DOHH2 (cell line): ENCODE measurements at regions not wholly inside any gene's neighbourhood (a gene's known extent, or its start where the extent isn't known, plus 50 kb on each side); places are given as distances from the start of the nearest gene placed in this dataset.

Experiments
- H3F3A ChIP-seq: fragments of 200-600 bp; sonication (generic), shearing (Covaris generic); 2 replicates; pipeline ENCODE4 v1.6.0; 2016; ENCODE audit warnings: antibody characterized with exemption, mild to moderate bottlenecking; ENCODE audit not compliant: control insufficient read depth, insufficient read depth
- H3K27ac ChIP-seq: fragments of 200-600 bp; sonication (generic); 2 replicates; pipeline ENCODE4 v1.5.1; 2014; ENCODE audit warnings: low read depth, mild to moderate bottlenecking, low read length, moderate library complexity
- H3K27me3 ChIP-seq: fragments of 200-600 bp; sonication (generic); 2 replicates; pipeline ENCODE4 v1.6.1; 2014; ENCODE audit warnings: mild to moderate bottlenecking, low read length, mixed read lengths; ENCODE audit not compliant: control insufficient read depth
- H3K36me3 ChIP-seq: fragments of 200-600 bp; sonication (generic); 2 replicates; pipeline ENCODE4 v1.6.1; 2014; ENCODE audit warnings: mild to moderate bottlenecking, low read length, moderate library complexity, mixed read lengths; ENCODE audit not compliant: control insufficient read depth
- H3K4me1 ChIP-seq: fragments of 200-600 bp; sonication (generic); 2 replicates; pipeline ENCODE4 v1.6.1; 2014; ENCODE audit warnings: mild to moderate bottlenecking, low read length, mixed read lengths; ENCODE audit not compliant: control insufficient read depth
- H3K4me2 ChIP-seq: fragments of 200-600 bp; sonication (generic); 2 replicates; pipeline ENCODE4 v1.6.0; 2014; ENCODE audit warnings: mild to moderate bottlenecking, low read length, moderate library complexity
- H3K4me3 ChIP-seq: fragments of 200-600 bp; sonication (generic); 2 replicates; pipeline ENCODE4 v1.5.1; 2014; ENCODE audit warnings: mild to moderate bottlenecking, low read length, mixed read lengths
- H3K79me2 ChIP-seq: fragments of 200-600 bp; sonication (generic); 2 replicates; pipeline ENCODE4 v1.6.1; 2014; ENCODE audit warnings: mild to moderate bottlenecking, low read length, mixed read lengths; ENCODE audit not compliant: control insufficient read depth
- H3K9me2 ChIP-seq: fragments of 200-600 bp; sonication (generic); replicated peaks from 2 replicates; pipeline ENCODE4 v1.6.1; 2014; ENCODE audit warnings: mild to moderate bottlenecking, low read length, mixed read lengths; ENCODE audit not compliant: control insufficient read depth
- H3K9me3 ChIP-seq: fragments of 200-600 bp; sonication (generic); 2 replicates; pipeline ENCODE4 v1.6.1; 2014; ENCODE audit warnings: antibody characterized with exemption, low read length, mixed read lengths; ENCODE audit not compliant: control insufficient read depth, insufficient read depth
- H4K20me1 ChIP-seq: fragments of 200-600 bp; sonication (generic); 2 replicates; pipeline ENCODE4 v1.6.0; 2014; ENCODE audit warnings: low read depth, mild to moderate bottlenecking, antibody characterized with exemption, low read length, moderate library complexity; ENCODE audit not compliant: control insufficient read depth, insufficient read depth
- EZH2phosphoT487 ChIP-seq: fragments of 200-600 bp; sonication (generic); IDR thresholded peaks from 2 replicates; pipeline ENCODE4 v1.6.1; 2017; ENCODE audit warnings: borderline replicate concordance, mild to moderate bottlenecking, antibody characterized with exemption, low read length, moderate library complexity, mixed read lengths
- TF ChIP-seq, protein P1 (sequence below): fragments of 200-600 bp; sonication (generic); IDR thresholded peaks from one replicate; pipeline ENCODE4 v1.5.1; 2014; ENCODE audit warnings: antibody characterized with exemption, mild to moderate bottlenecking, low read depth, low read length; ENCODE audit not compliant: poor library complexity, severe bottlenecking

DNA sequence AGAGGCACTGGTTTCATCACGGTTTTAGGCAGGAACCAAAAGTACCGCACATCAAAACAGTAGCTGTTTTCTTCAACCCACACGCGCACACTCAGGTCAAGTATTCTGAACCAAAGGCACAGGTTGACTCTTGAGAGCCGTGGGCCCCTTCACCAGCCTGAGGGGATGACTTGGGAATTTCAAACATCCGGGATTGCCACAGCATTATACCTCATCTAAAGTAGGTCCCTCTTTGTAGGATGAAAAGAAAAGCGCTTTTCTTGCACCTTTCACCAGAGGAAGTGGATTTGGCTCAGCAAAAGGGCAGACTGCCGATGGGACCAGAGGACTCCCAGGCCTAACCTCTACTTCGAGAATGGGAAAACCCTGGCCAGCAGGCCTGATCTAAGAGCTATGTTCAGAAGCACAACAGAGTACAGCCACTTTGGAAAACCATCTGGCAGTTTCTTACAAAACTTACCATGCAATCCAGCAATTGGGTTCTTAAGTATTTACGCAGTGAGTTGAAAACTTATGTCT lies 88.2 kb upstream of the PROK2 start:
- Histone ChIP-seq H3K79me2 (no peaks in the 10 kb centered on the region), H3K9me2 (no peaks in the 10 kb centered on the region), H3F3A (no peaks in the 10 kb centered on the region), H3K27me3 (peaks cover 58% of the 10 kb centered on the region), H3K36me3 (no peaks in the 10 kb centered on the region), H4K20me1 (0 out of 2 replicates have a peak, but pooled peaks cover 4% of the 10 kb centered on the region), H3K9me3 (no peaks in the 10 kb centered on the region), H3K27ac (no peak overlapping the region), H3K4me1 (peaks cover 11% of the 10 kb centered on the region), H3K4me2 (no peak overlapping the region), H3K4me3 (no peak overlapping the region)
- no peak for TF ChIP-seq EZH2phosphoT487
- TF ChIP-seq, protein P1, sequence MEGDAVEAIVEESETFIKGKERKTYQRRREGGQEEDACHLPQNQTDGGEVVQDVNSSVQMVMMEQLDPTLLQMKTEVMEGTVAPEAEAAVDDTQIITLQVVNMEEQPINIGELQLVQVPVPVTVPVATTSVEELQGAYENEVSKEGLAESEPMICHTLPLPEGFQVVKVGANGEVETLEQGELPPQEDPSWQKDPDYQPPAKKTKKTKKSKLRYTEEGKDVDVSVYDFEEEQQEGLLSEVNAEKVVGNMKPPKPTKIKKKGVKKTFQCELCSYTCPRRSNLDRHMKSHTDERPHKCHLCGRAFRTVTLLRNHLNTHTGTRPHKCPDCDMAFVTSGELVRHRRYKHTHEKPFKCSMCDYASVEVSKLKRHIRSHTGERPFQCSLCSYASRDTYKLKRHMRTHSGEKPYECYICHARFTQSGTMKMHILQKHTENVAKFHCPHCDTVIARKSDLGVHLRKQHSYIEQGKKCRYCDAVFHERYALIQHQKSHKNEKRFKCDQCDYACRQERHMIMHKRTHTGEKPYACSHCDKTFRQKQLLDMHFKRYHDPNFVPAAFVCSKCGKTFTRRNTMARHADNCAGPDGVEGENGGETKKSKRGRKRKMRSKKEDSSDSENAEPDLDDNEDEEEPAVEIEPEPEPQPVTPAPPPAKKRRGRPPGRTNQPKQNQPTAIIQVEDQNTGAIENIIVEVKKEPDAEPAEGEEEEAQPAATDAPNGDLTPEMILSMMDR = no peak

DNA sequence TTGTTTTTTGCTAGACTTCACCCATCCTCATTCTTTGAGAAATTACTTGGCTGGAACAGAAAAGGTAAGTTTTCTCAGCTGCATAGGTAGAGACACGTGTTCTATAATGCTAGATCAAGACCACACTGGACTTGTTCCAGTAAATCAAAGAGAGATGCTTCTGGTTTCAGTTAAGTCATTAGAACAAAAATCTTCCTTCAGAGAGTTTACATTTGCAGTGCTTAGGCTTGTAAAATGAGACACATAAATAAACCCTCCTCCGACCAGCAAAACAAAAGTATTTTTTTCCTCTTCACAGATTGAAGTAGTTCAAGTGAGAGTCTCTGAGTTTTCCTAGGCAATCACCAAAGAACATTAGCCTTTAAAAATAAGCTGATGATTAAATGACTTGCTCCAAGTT lies 87.3 kb upstream of the PROK2 start:
- no peak overlapping the region for H3K4me2 ChIP-seq

DNA sequence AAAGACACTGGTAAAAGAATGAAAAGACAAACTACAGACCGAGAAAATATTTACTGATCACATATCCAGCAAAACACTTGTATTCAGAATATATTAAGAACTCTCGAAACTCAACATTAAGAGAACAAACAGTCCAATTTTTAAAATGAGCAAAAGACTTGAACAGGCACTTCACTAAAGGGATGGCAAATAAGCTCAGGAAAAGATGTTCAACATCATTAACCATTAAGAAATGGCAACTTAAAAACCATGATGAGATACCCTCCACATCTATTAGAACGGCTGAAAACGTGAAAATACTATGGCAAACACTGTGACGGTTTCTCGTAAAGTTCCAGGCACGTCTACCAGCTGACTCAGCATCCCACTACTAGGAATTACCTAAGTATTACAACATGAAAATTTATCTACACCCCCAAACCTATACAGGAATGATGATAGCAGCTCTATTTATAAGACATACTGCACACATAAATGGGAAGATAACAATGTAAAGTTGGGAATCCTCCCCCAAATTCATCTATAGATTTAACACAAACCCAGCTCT lies 86.1 kb upstream of the PROK2 start:
- no peaks in the 10 kb centered on the region for H3F3A ChIP-seq
- H3K27me3 ChIP-seq = peaks cover 47% of the 10 kb centered on the region
- H3K27ac ChIP-seq = no peak overlapping the region
- no peaks in the 10 kb centered on the region for H3K36me3 ChIP-seq
- no peaks in the 10 kb centered on the region for H3K9me3 ChIP-seq
- TF ChIP-seq EZH2phosphoT487 = no peak
- TF ChIP-seq, protein P1 = no peak
- no peaks in the 10 kb centered on the region for H3K79me2 ChIP-seq
- no peak overlapping the region for H3K4me2 ChIP-seq
- H3K4me1 ChIP-seq = peaks cover 11% of the 10 kb centered on the region
- H3K4me3 ChIP-seq = no peak overlapping the region
- 0 out of 2 replicates have a peak, but pooled peaks cover 4% of the 10 kb centered on the region for H4K20me1 ChIP-seq
- no peaks in the 10 kb centered on the region for H3K9me2 ChIP-seq

More for the DNA sequence above, 87.3 kb upstream of the PROK2 start:
- H3F3A ChIP-seq = no peaks in the 10 kb centered on the region
- H3K27me3 ChIP-seq = peaks cover 51% of the 10 kb centered on the region
- no peaks in the 10 kb centered on the region for H3K79me2 ChIP-seq
- no peaks in the 10 kb centered on the region for H3K36me3 ChIP-seq
- H3K9me3 ChIP-seq = no peaks in the 10 kb centered on the region
- H3K4me1 ChIP-seq = peaks cover 11% of the 10 kb centered on the region
- H4K20me1 ChIP-seq = 0 out of 2 replicates have a peak, but pooled peaks cover 4% of the 10 kb centered on the region
- no peak overlapping the region for H3K27ac ChIP-seq
- H3K4me3 ChIP-seq = no peak overlapping the region
- TF ChIP-seq EZH2phosphoT487 = 0 out of 2 replicates have a peak, but pooled peaks have one; percentile 37
- TF ChIP-seq, protein P1 = no peak
- H3K9me2 ChIP-seq = no peaks in the 10 kb centered on the region
